CD4-positive, alpha-beta T cell (primary cell): ENCODE measurements at regions not wholly inside any gene's neighbourhood (a gene's known extent, or its start where the extent isn't known, plus 50 kb on each side); places are given as distances from the start of the nearest gene placed in this dataset.

ENCODE experiments used
- ATAC-seq: fragments of 200-7000 bp; cut with Tn5 transposase; one replicate; pipeline ENCODE4 v1.10.0; 2022; ENCODE audit warnings: mild to moderate bottlenecking; ENCODE audit not compliant: poor library complexity
- CTCF ChIA-PET: fragments of 350-600 bp; sonication (Branson Sonifier 250); formaldehyde crosslinking; loops from one replicate; lab custom pipeline; 2021; ENCODE audit warnings: antibody characterized with exemption, inconsistent platforms; lab: Charles Lee
- POLR2A ChIA-PET: fragments of 350-600 bp; sonication (Branson Sonifier 250); formaldehyde crosslinking; loops from one replicate; lab custom pipeline; 2021; ENCODE audit warnings: antibody characterized with exemption, inconsistent platforms; lab: Charles Lee
- DNase-seq, 14 experiments: peaks; one replicate each; pipeline ENCODE4 v3.0.0-alpha.2; 2013 to 2020; ENCODE audit warnings: mixed read lengths in 2 of 14
- H3K27ac ChIP-seq, 2 donors: one replicate each; pipeline versions ENCODE4 v1.5.1 to v1.7.0; 2013; ENCODE audit warnings: low read length in 2 of 2, low read depth in 1 of 2, mild to moderate bottlenecking in 1 of 2
- H3K27me3 ChIP-seq, 2 experiments: 1 replicate in 1 of 2; 2 replicates in 1 of 2; pipeline versions ENCODE4 v1.6.1 to v1.7.0; 2013; ENCODE audit warnings: low read length in 2 of 2, control low read depth in 1 of 2, mild to moderate bottlenecking in 1 of 2, moderate library complexity in 1 of 2; ENCODE audit not compliant: insufficient read depth in 2 of 2, control insufficient read depth in 1 of 2
- H3K36me3 ChIP-seq: one replicate; pipeline ENCODE4 v1.6.1; 2013; ENCODE audit warnings: low read length, control low read depth; ENCODE audit not compliant: insufficient read depth
- H3K4me1 ChIP-seq: one replicate; pipeline ENCODE4 v1.6.1; 2013; ENCODE audit warnings: low read length, control low read depth; ENCODE audit not compliant: insufficient read depth
- H3K4me3 ChIP-seq: one replicate; pipeline ENCODE4 v1.5.1; 2013; ENCODE audit warnings: mild to moderate bottlenecking, low read length, moderate library complexity
- H3K9me3 ChIP-seq, 2 experiments: 1 replicate in 1 of 2; 2 replicates in 1 of 2; pipeline versions ENCODE4 v1.6.1 to v1.7.0; 2013; ENCODE audit warnings: low read length in 2 of 2, mild to moderate bottlenecking in 2 of 2, control low read depth in 1 of 2, moderate library complexity in 1 of 2; ENCODE audit not compliant: control insufficient read depth in 1 of 2, insufficient read depth in 1 of 2
- H3K27ac Mint-ChIP-seq: one replicate; pipeline ENCODE4 v1.8.0; 2020; ENCODE audit warnings: mixed read lengths
- H3K27me3 Mint-ChIP-seq: one replicate; pipeline ENCODE4 v1.8.0; 2021; ENCODE audit warnings: mixed read lengths
- H3K36me3 Mint-ChIP-seq: one replicate; pipeline ENCODE4 v1.8.0; 2021; ENCODE audit warnings: low read depth, mixed read lengths
- H3K4me1 Mint-ChIP-seq: one replicate; pipeline ENCODE4 v1.8.0; 2021; ENCODE audit warnings: low read depth, mixed read lengths
- H3K4me3 Mint-ChIP-seq: one replicate; pipeline ENCODE4 v1.8.0; 2020; ENCODE audit warnings: mild to moderate bottlenecking, mixed read lengths
- H3K9me3 Mint-ChIP-seq: one replicate; pipeline ENCODE4 v1.8.0; 2020; ENCODE audit warnings: mixed read lengths
- CTCF ChIP-seq: fragments of 200-600 bp; IDR thresholded peaks from one replicate; pipeline ENCODE4 v1.8.0; 2022; ENCODE audit warnings: antibody characterized with exemption, mild to moderate bottlenecking
- intact Hi-C, 2 experiments: fragments of 100-400 bp; cut with DNase I in 1 of 2; cut with micrococcal nuclease in 1 of 2; formaldehyde crosslinking; loops; one replicate each; pipeline versions ENCODE4 v1.15.1 to v1.9.0; 2023 to 2025; cut with DNase I, micrococcal nuclease

DNA sequence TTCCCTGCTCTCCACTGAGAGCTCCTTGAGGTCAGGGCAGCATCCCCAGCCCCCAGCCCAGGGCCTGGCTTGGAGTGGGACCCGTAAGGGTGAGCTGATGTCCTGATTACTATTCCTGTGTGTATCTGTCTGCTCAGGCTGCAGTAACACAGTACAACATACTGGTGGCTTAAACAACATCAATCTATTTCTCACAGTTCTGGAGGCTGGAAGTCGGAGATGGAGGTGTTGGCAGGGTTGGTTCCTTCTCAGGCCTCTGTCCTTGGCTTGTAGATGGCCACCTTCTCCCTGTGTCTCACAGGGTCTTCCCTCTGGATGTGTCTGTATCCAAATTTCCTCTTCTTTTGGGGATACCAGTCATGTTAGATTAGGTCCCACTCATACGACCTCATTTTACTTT lies 246.4 kb upstream of the POU3F1 start:
- H3K27me3 Mint-ChIP-seq = peaks cover 79% of the 10 kb centered on the region
- Histone ChIP-seq H3K27ac (no peak overlapping the region), H3K9me3 (peaks cover 0 to 19% of the 10 kb centered on the region in 2 experiments), H3K4me3 (no peak overlapping the region), H3K4me1 (no peaks in the 10 kb centered on the region), H3K27me3 (peaks cover 34 to 46% of the 10 kb centered on the region in 2 experiments), H3K36me3 (no peaks in the 10 kb centered on the region)
- no peak for TF ChIP-seq CTCF
- POLR2A ChIA-PET = no interaction called here
- H3K27ac Mint-ChIP-seq = no peak overlapping the region
- no peak for ATAC-seq
- H3K9me3 Mint-ChIP-seq = peaks cover 2% of the 10 kb centered on the region
- CTCF ChIA-PET = no interaction called here
- intact Hi-C loops = no loop called here
- DNase-seq = no peak
- H3K4me3 Mint-ChIP-seq = no peak overlapping the region
- H3K36me3 Mint-ChIP-seq = no peaks in the 10 kb centered on the region
- H3K4me1 Mint-ChIP-seq = no peaks in the 10 kb centered on the region

DNA sequence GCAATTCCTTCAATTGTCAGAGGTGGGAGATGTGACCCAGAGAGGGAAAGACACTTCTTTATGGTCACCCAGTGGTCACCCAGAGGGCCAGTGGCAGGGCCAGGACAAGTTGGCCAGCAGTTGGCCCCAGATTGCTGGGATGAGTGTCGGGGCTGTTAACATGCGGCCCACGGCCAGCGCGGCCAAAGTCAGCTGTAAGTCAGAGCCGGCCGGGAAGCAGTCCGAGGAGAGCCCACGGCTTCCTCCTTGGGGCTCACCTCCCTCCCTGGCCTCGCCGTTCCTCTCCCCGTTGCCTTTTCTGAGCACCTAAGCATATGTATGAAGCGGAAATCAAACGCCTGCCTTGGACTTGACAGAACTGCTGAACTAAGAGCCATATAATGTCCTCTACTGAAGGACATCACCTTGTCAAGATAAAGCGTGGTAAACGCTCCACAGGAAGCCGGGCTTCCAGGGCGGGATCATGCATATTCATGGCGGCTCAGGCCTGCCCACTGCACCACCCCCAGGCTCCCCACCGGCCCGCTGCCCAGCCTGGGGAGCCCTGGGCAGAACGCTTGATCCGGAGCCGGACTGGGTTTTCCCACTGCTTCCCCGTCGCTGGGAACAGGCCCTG lies 245.4 kb upstream of the POU3F1 start:
- ChIA-PET POLR2A (no interaction called here), CTCF (no interaction called here)
- Histone ChIP-seq H3K9me3 (peaks cover 0 to 18% of the 10 kb centered on the region in 2 experiments), H3K27ac (no peak overlapping the region), H3K4me3 (no peak overlapping the region), H3K4me1 (no peaks in the 10 kb centered on the region), H3K36me3 (no peaks in the 10 kb centered on the region), H3K27me3 (peaks cover 34 to 48% of the 10 kb centered on the region in 2 experiments)
- Mint-ChIP-seq H3K27ac (no peak overlapping the region), H3K4me3 (no peak overlapping the region), H3K36me3 (no peaks in the 10 kb centered on the region), H3K9me3 (peaks cover 2% of the 10 kb centered on the region), H3K4me1 (no peaks in the 10 kb centered on the region), H3K27me3 (peaks cover 81% of the 10 kb centered on the region)
- intact Hi-C loops = no loop called here
- DNase-seq = no peak
- ATAC-seq = no peak
- TF ChIP-seq CTCF = no peak

DNA sequence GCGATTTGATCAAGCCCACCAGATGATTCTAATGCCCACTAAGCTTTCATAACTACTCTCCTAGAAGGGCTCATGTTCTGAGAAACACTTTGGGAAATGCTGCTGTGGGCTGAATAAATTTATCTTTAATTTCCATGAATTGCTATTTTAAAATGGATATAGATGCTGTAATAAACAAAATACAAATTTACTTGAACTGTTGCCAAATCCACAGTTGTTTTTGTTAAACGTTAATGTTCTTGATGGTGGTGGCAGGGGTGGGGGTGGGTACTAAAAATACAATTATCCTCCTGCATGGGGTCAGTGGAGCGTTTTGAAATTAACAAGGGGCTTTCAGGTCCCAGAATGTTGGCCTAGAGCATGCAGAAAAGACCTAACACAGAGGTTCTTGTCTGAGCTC lies 244.7 kb upstream of the POU3F1 start:
- ATAC-seq (no peak), DNase-seq (no peak)
- Mint-ChIP-seq H3K4me3 (no peak overlapping the region), H3K9me3 (peaks cover 2% of the 10 kb centered on the region), H3K27me3 (peaks cover 78% of the 10 kb centered on the region), H3K36me3 (no peaks in the 10 kb centered on the region), H3K27ac (no peak overlapping the region), H3K4me1 (no peaks in the 10 kb centered on the region)
- intact Hi-C loops = no loop called here
- peaks cover 34 to 43% of the 10 kb centered on the region in 2 experiments for H3K27me3 ChIP-seq
- CTCF ChIA-PET = no interaction called here
- H3K4me3 ChIP-seq = no peak overlapping the region
- H3K4me1 ChIP-seq = no peaks in the 10 kb centered on the region
- no peak for TF ChIP-seq CTCF
- POLR2A ChIA-PET = no interaction called here
- H3K36me3 ChIP-seq = no peaks in the 10 kb centered on the region
- no peak overlapping the region for H3K27ac ChIP-seq
- H3K9me3 ChIP-seq = peaks cover 0 to 18% of the 10 kb centered on the region in 2 experiments
